Panc1 (cell line): ENCODE measurements at regions not wholly inside any gene's neighbourhood (a gene's known extent, or its start where the extent isn't known, plus 50 kb on each side); places are given as distances from the start of the nearest gene placed in this dataset.

Source experiments
- ATAC-seq: fragments of 200-7000 bp; cut with Tn5 transposase; 2 replicates; pipeline ENCODE4 v1.9.1; 2020; ENCODE audit warnings: mild to moderate bottlenecking, moderate library complexity
- BruUV-seq: library from RNA; stranded (reverse); fragments of 400-500 nt; replicated peaks from 2 replicates; lab custom pipeline; 2021; lab: Mats Ljungman, UMichigan
- CTCF ChIA-PET: fragments of 300-600 bp; sonication (Branson Sonifier 250); formaldehyde crosslinking; loops from one replicate; lab custom pipeline; 2022; ENCODE audit warnings: antibody characterized with exemption; lab: Charles Lee
- POLR2A ChIA-PET: fragments of 300-600 bp; sonication (Branson Sonifier 250); formaldehyde crosslinking; loops from one replicate; lab custom pipeline; 2022; ENCODE audit warnings: antibody characterized with exemption; lab: Charles Lee
- DNase-seq: peaks from one replicate; pipeline ENCODE4 v3.0.0-alpha.2; 2010; ENCODE audit warnings: low read depth, low spot score
- H3K27ac ChIP-seq: 2 replicates; pipeline ENCODE4 v1.5.1; 2011; ENCODE audit warnings: mild to moderate bottlenecking, low read length, inconsistent platforms
- H3K27me3 ChIP-seq: fragments of 200-500 bp; sonication (Bioruptor generic); 2 replicates; pipeline ENCODE4 v1.6.0; 2014; ENCODE audit warnings: low read length, inconsistent platforms; ENCODE audit not compliant: control insufficient read depth, insufficient read depth
- H3K36me3 ChIP-seq: fragments of 200-500 bp; sonication (Bioruptor generic); 2 replicates; pipeline ENCODE4 v1.5.1; 2014; ENCODE audit warnings: inconsistent platforms, mild to moderate bottlenecking, low read length, moderate library complexity; ENCODE audit not compliant: control insufficient read depth, insufficient read depth
- H3K4me1 ChIP-seq: 2 replicates; pipeline ENCODE4 v1.5.1; 2011; ENCODE audit warnings: inconsistent platforms, mild to moderate bottlenecking, low read length, moderate library complexity; ENCODE audit not compliant: control insufficient read depth, insufficient read depth
- H3K4me3 ChIP-seq, 2 experiments: 2 replicates each; pipeline ENCODE4 v1.5.1; 2011 to 2012; ENCODE audit warnings: low read depth in 2 of 2, low read length in 2 of 2, mild to moderate bottlenecking in 2 of 2, inconsistent platforms in 1 of 2, moderate library complexity in 1 of 2
- H3K9me3 ChIP-seq: fragments of 200-500 bp; sonication (Bioruptor generic); 2 replicates; pipeline ENCODE4 v1.5.1; 2014; ENCODE audit warnings: low read depth, mild to moderate bottlenecking, inconsistent platforms, low read length, moderate library complexity; ENCODE audit not compliant: control insufficient read depth, insufficient read depth
- POLR2AphosphoS5 ChIP-seq: IDR thresholded peaks from 2 replicates; pipeline ENCODE4 v1.6.1; 2012; ENCODE audit warnings: mild to moderate bottlenecking, low read depth, low read length, moderate library complexity
- REST ChIP-seq, 2 experiments: IDR thresholded peaks; 2 replicates each; pipeline ENCODE4 v1.6.1; 2011 to 2012; ENCODE audit warnings: low read depth in 2 of 2, control low read depth in 1 of 2, low read length in 1 of 2, mild to moderate bottlenecking in 1 of 2, moderate library complexity in 1 of 2; ENCODE audit not compliant: insufficient read depth in 1 of 2
- SIN3A ChIP-seq: IDR thresholded peaks from 2 replicates; pipeline ENCODE4 v1.6.1; 2012; ENCODE audit warnings: low read depth, mild to moderate bottlenecking, low read length, moderate library complexity, borderline replicate concordance; ENCODE audit not compliant: insufficient read depth
- TCF7L2 ChIP-seq: IDR thresholded peaks from 2 replicates; pipeline ENCODE4 v1.6.1; 2011; ENCODE audit warnings: mild to moderate bottlenecking, low read depth, low read length, inconsistent platforms
- in situ Hi-C: cut with HindIII; loops from 2 replicates; pipeline ENCODE4 v1.10.0; 2016; ENCODE audit warnings: low sequenced_read_pairs, low pct_unique_long_range_greater_than_20kb
- intact Hi-C: fragments of 100-400 bp; cut with micrococcal nuclease; formaldehyde crosslinking; loops from one replicate; pipeline ENCODE4 v1.10.0; 2022; ENCODE audit not compliant: unreplicated experiment
- TF ChIP-seq, protein P1 (sequence below): fragments of 450-650 bp; IDR thresholded peaks from 2 replicates; pipeline ENCODE4 v1.5.1; 2017; ENCODE audit warnings: mild to moderate bottlenecking

DNA sequence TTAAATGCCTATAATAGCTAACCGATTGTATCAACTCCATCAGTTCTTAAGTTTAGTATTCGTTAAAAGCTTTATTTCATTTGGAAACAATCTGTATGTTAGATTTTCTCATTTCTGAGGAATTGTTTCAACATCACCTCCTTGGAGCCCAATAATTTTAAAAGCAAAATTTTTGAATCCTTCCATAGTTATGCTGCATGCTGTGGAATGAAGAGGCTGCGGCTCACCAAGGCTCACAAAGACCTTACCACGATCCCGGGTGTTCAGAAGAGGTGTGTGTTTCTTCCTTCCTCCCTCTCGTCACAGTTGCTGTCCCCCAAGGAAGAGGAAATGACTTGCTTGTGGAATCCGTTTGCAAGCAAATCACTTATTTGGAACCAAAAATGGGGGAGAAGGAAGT, 143.8 kb downstream of the FGF1 start:
- intact Hi-C loops, result no loop called here

GRCh38 chr5:142540922-142541422, 144.9 kb downstream of the FGF1 start:
- DNase-seq (no peak), ATAC-seq (no peak)
- POLR2A ChIA-PET, result no interaction called here
- no TSS peak for BruUV-seq
- Histone ChIP-seq H3K4me1 (no peaks in the 10 kb centered on the region), H3K4me3 (no peak overlapping the region), H3K36me3 (no peaks in the 10 kb centered on the region), H3K27me3 (no peaks in the 10 kb centered on the region), H3K27ac (no peak overlapping the region), H3K9me3 (no peaks in the 10 kb centered on the region)
- CTCF ChIA-PET, result no interaction called here
- in situ Hi-C loops, result no loop called here
- intact Hi-C loops, result no loop called here
- TF ChIP-seq REST (IDR thresholded peaks at IDR 0.05; ENCODE audit: insufficient read depth in 1 of 2, low read depth in 2 of 2, low read length in 1 of 2), result no peak
- TF ChIP-seq, protein P1, sequence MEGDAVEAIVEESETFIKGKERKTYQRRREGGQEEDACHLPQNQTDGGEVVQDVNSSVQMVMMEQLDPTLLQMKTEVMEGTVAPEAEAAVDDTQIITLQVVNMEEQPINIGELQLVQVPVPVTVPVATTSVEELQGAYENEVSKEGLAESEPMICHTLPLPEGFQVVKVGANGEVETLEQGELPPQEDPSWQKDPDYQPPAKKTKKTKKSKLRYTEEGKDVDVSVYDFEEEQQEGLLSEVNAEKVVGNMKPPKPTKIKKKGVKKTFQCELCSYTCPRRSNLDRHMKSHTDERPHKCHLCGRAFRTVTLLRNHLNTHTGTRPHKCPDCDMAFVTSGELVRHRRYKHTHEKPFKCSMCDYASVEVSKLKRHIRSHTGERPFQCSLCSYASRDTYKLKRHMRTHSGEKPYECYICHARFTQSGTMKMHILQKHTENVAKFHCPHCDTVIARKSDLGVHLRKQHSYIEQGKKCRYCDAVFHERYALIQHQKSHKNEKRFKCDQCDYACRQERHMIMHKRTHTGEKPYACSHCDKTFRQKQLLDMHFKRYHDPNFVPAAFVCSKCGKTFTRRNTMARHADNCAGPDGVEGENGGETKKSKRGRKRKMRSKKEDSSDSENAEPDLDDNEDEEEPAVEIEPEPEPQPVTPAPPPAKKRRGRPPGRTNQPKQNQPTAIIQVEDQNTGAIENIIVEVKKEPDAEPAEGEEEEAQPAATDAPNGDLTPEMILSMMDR, result no peak
- TF ChIP-seq SIN3A, result no peak
- TF ChIP-seq POLR2AphosphoS5, result no peak
- no peak for TF ChIP-seq TCF7L2

More for the DNA sequence above, 143.8 kb downstream of the FGF1 start:
- H3K4me3 ChIP-seq, result no peak overlapping the region
- in situ Hi-C loops, result no loop called here
- H3K9me3 ChIP-seq, result no peaks in the 10 kb centered on the region
- ChIA-PET CTCF (no interaction called here), POLR2A (no interaction called here)
- no peak for TF ChIP-seq POLR2AphosphoS5
- TF ChIP-seq, protein P1, result no peak
- TF ChIP-seq TCF7L2, result no peak
- TF ChIP-seq SIN3A, result no peak
- TF ChIP-seq REST (IDR thresholded peaks at IDR 0.05; ENCODE audit: insufficient read depth in 1 of 2, low read depth in 2 of 2, low read length in 1 of 2), result no peak
- H3K36me3 ChIP-seq, result no peaks in the 10 kb centered on the region
- DNase-seq (no peak), ATAC-seq (no peak)
- H3K27ac ChIP-seq, result no peak overlapping the region
- no peaks in the 10 kb centered on the region for H3K27me3 ChIP-seq
- no peaks in the 10 kb centered on the region for H3K4me1 ChIP-seq
- BruUV-seq, result no TSS peak
